Mesenchymal stem cell (in vitro differentiated cells and primary cell): ENCODE measurements at regions not wholly inside any gene's neighbourhood (a gene's known extent, or its start where the extent isn't known, plus 50 kb on each side); places are given as distances from the start of the nearest gene placed in this dataset.

Source experiments
- DNase-seq: peaks from one replicate; pipeline ENCODE4 v3.0.0-alpha.2; 2013
- H2AFZ ChIP-seq: one replicate; pipeline ENCODE4 v1.6.1; 2013; ENCODE audit warnings: low read depth, mild to moderate bottlenecking, control low read depth, inconsistent platforms, low read length, moderate library complexity
- H2AK5ac ChIP-seq: 2 replicates; pipeline ENCODE4 v1.6.1; 2013; ENCODE audit warnings: low read length, moderate library complexity, mild to moderate bottlenecking, inconsistent platforms; ENCODE audit not compliant: severe bottlenecking
- H2BK120ac ChIP-seq: one replicate; pipeline ENCODE4 v1.6.1; 2013; ENCODE audit warnings: low read depth, mild to moderate bottlenecking, inconsistent platforms, low read length, moderate library complexity
- H2BK12ac ChIP-seq, 2 experiments: one replicate each; pipeline ENCODE4 v1.6.1; 2013; ENCODE audit warnings: inconsistent platforms in 2 of 2, low read length in 2 of 2, mild to moderate bottlenecking in 2 of 2, moderate library complexity in 2 of 2, control low read depth in 1 of 2
- H2BK15ac ChIP-seq: one replicate; pipeline ENCODE4 v1.6.1; 2013; ENCODE audit warnings: mild to moderate bottlenecking, low read depth, inconsistent platforms; ENCODE audit not compliant: poor library complexity, severe bottlenecking
- H2BK5ac ChIP-seq: 2 replicates; pipeline ENCODE4 v1.6.1; 2013; ENCODE audit warnings: low read depth, mild to moderate bottlenecking, low read length, control low read depth, inconsistent platforms; ENCODE audit not compliant: poor library complexity, severe bottlenecking
- H3K14ac ChIP-seq, 2 experiments: one replicate each; pipeline ENCODE4 v1.6.1; 2013; ENCODE audit warnings: inconsistent platforms in 2 of 2, low read length in 2 of 2, control low read depth in 1 of 2, mild to moderate bottlenecking in 1 of 2, moderate library complexity in 1 of 2
- H3K18ac ChIP-seq, 2 experiments: one replicate each; pipeline ENCODE4 v1.6.1; 2013; ENCODE audit warnings: inconsistent platforms in 2 of 2, low read length in 2 of 2, control low read depth in 1 of 2, low read depth in 1 of 2, mild to moderate bottlenecking in 1 of 2
- H3K23ac ChIP-seq, 2 experiments: one replicate each; pipeline ENCODE4 v1.6.1; 2013; ENCODE audit warnings: inconsistent platforms in 2 of 2, low read length in 2 of 2, mild to moderate bottlenecking in 2 of 2, moderate library complexity in 2 of 2, control low read depth in 1 of 2
- H3K27ac ChIP-seq: 2 replicates; pipeline ENCODE4 v1.5.1; 2013; ENCODE audit warnings: mild to moderate bottlenecking, moderate library complexity, low read length, control low read depth, inconsistent platforms; ENCODE audit not compliant: poor library complexity, severe bottlenecking
- H3K27me3 ChIP-seq, 2 experiments: 2 replicates each; pipeline versions ENCODE4 v1.6.1 to v1.7.0; 2013; ENCODE audit warnings: low read length in 2 of 2, mild to moderate bottlenecking in 2 of 2, moderate library complexity in 2 of 2, control low read depth in 1 of 2, inconsistent platforms in 1 of 2; ENCODE audit not compliant: control insufficient read depth in 1 of 2, insufficient read depth in 1 of 2
- H3K36me3 ChIP-seq, 2 experiments: 2 replicates each; pipeline versions ENCODE4 v1.6.1 to v1.7.0; 2013; ENCODE audit warnings: low read length in 2 of 2, control low read depth in 1 of 2, inconsistent platforms in 1 of 2, low read depth in 1 of 2, mild to moderate bottlenecking in 1 of 2; ENCODE audit not compliant: insufficient read depth in 2 of 2, control insufficient read depth in 1 of 2
- H3K4ac ChIP-seq, 2 experiments: one replicate each; pipeline ENCODE4 v1.6.1; 2013; ENCODE audit warnings: inconsistent platforms in 2 of 2, low read length in 2 of 2, mild to moderate bottlenecking in 2 of 2, moderate library complexity in 2 of 2, control low read depth in 1 of 2, low read depth in 1 of 2
- H3K4me1 ChIP-seq: 2 replicates; pipeline ENCODE4 v1.6.1; 2013; ENCODE audit warnings: low read depth, low read length, control low read depth; ENCODE audit not compliant: control insufficient read depth, insufficient read depth
- H3K4me2 ChIP-seq: 2 replicates; pipeline ENCODE4 v1.6.1; 2013; ENCODE audit warnings: low read length, mild to moderate bottlenecking, inconsistent platforms; ENCODE audit not compliant: poor library complexity, severe bottlenecking
- H3K4me3 ChIP-seq, 2 experiments: 2 replicates each; pipeline versions ENCODE4 v1.5.1 to v1.7.0; 2013; ENCODE audit warnings: low read length in 2 of 2, mild to moderate bottlenecking in 2 of 2, control low read depth in 1 of 2, low read depth in 1 of 2; ENCODE audit not compliant: insufficient read depth in 1 of 2
- H3K79me1 ChIP-seq: replicated peaks from 2 replicates; pipeline ENCODE4 v1.6.1; 2013; ENCODE audit warnings: mild to moderate bottlenecking, control low read depth, low read length, inconsistent platforms; ENCODE audit not compliant: poor library complexity, severe bottlenecking
- H3K9ac ChIP-seq: 2 replicates; pipeline ENCODE4 v1.7.0; 2013; ENCODE audit warnings: mild to moderate bottlenecking, low read length, moderate library complexity
- H3K9me3 ChIP-seq: 2 replicates; pipeline ENCODE4 v1.7.0; 2013; ENCODE audit warnings: mild to moderate bottlenecking, low read length; ENCODE audit not compliant: control insufficient read depth
- H4K8ac ChIP-seq: one replicate; pipeline ENCODE4 v1.6.1; 2013; ENCODE audit warnings: inconsistent platforms, mild to moderate bottlenecking, low read length, moderate library complexity
- H4K91ac ChIP-seq: one replicate; pipeline ENCODE4 v1.6.1; 2013; ENCODE audit warnings: mild to moderate bottlenecking, low read length, inconsistent platforms
- WGBS: methylation state at CpG from one replicate; pipeline ENCODE4 v1.1.7; 2013; ENCODE audit warnings: mixed read lengths; 5-methylcytosine and 5-hydroxymethylcytosine counted together

GRCh38 chr2:39913648-39914461 lies 134.8 kb upstream of the THUMPD2 start:
- Histone ChIP-seq H2BK15ac (no peak overlapping the region), H3K79me1 (no peaks in the 10 kb centered on the region), H3K9me3 (no peaks in the 10 kb centered on the region), H3K4me1 (no peaks in the 10 kb centered on the region), H3K4me3 (no peak overlapping the region), H3K4ac (no peak overlapping the region), H2BK12ac (no peak overlapping the region), H2AK5ac (no peak overlapping the region), H3K14ac (no peak overlapping the region), H3K27ac (no peak overlapping the region), H2AFZ (no peak overlapping the region), H3K23ac (no peak overlapping the region), H4K91ac (no peak overlapping the region), H4K8ac (no peak overlapping the region), H3K36me3 (no peaks in the 10 kb centered on the region), H2BK5ac (no peak overlapping the region), H2BK120ac (no peak overlapping the region), H3K18ac (peak overlapping the region in 1 of 2 experiments; percentile 10), H3K4me2 (no peak overlapping the region), H3K27me3 (peaks cover 0 to 7% of the 10 kb centered on the region in 2 experiments), H3K9ac (no peak overlapping the region)
- peak; percentile 75 for DNase-seq
- WGBS, result 37% methylated on average over 2 of the region's 5 CpGs

GRCh38 chr2:39902103-39902502 lies 123.0 kb upstream of the THUMPD2 start:
- H2AK5ac ChIP-seq, result no peak overlapping the region
- H3K27ac ChIP-seq, result no peak overlapping the region
- no peak overlapping the region for H3K4ac ChIP-seq
- no peak overlapping the region for H2BK12ac ChIP-seq
- no peak overlapping the region for H2AFZ ChIP-seq
- H3K4me3 ChIP-seq, result no peak overlapping the region
- no peak overlapping the region for H2BK15ac ChIP-seq
- H2BK120ac ChIP-seq, result no peak overlapping the region
- no peak overlapping the region for H3K18ac ChIP-seq
- H3K23ac ChIP-seq, result no peak overlapping the region
- H4K8ac ChIP-seq, result no peak overlapping the region
- H3K9ac ChIP-seq, result no peak overlapping the region
- no peaks in the 10 kb centered on the region for H3K79me1 ChIP-seq
- peak; percentile 64 for DNase-seq
- H3K14ac ChIP-seq, result no peak overlapping the region
- peaks cover 6% of the 10 kb centered on the region for H3K9me3 ChIP-seq
- no peak overlapping the region for H2BK5ac ChIP-seq
- no peaks in the 10 kb centered on the region for H3K36me3 ChIP-seq
- H3K27me3 ChIP-seq, result no peaks in the 10 kb centered on the region
- H3K4me1 ChIP-seq, result no peaks in the 10 kb centered on the region
- no peak overlapping the region for H4K91ac ChIP-seq
- no peak overlapping the region for H3K4me2 ChIP-seq

DNA sequence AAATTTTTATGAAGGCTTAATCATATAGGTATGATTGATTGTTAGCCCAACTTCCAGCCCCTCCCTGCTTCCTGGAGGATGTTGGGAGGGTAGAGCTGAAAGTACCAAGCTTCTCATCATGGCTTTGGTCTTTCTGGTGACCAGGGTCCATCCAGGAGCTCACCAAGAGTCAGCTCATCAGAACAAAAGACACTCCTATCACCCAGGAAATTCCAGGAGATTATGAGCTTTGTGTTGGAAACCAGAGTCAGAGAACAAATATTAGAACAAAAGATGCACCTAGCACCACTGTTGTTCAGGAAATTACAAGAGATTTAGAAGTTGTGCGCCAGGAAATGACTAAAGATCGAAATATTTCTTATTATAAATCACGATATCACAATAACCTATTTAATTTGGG lies 119.9 kb upstream of the THUMPD2 start:
- no peak for DNase-seq
- H2BK15ac ChIP-seq, result no peak overlapping the region
- H3K4me2 ChIP-seq, result no peak overlapping the region
- no peak overlapping the region for H3K27ac ChIP-seq
- no peak overlapping the region for H2AFZ ChIP-seq
- H2AK5ac ChIP-seq, result no peak overlapping the region
- no peak overlapping the region for H3K4me3 ChIP-seq
- peaks cover 6% of the 10 kb centered on the region for H3K9me3 ChIP-seq
- H3K4me1 ChIP-seq, result no peaks in the 10 kb centered on the region
- H3K9ac ChIP-seq, result no peak overlapping the region
- no peaks in the 10 kb centered on the region for H3K79me1 ChIP-seq
- H3K4ac ChIP-seq, result no peak overlapping the region
- no peak overlapping the region for H3K18ac ChIP-seq
- no peak overlapping the region for H2BK120ac ChIP-seq
- 85% methylated on average over 2 of the region's 3 CpGs for WGBS
- H3K36me3 ChIP-seq, result no peaks in the 10 kb centered on the region
- no peak overlapping the region for H2BK12ac ChIP-seq
- no peak overlapping the region for H4K91ac ChIP-seq
- H2BK5ac ChIP-seq, result no peak overlapping the region
- no peaks in the 10 kb centered on the region for H3K27me3 ChIP-seq
- H3K23ac ChIP-seq, result no peak overlapping the region
- no peak overlapping the region for H3K14ac ChIP-seq
- H4K8ac ChIP-seq, result no peak overlapping the region

GRCh38 chr2:39897273-39897672 lies 118.2 kb upstream of the THUMPD2 start:
- no peaks in the 10 kb centered on the region for H3K36me3 ChIP-seq
- H3K14ac ChIP-seq, result no peak overlapping the region
- no peak for DNase-seq
- no peak overlapping the region for H3K4ac ChIP-seq
- H3K4me3 ChIP-seq, result no peak overlapping the region
- H4K91ac ChIP-seq, result no peak overlapping the region
- no peak overlapping the region for H3K27ac ChIP-seq
- H3K9ac ChIP-seq, result no peak overlapping the region
- H3K4me2 ChIP-seq, result no peak overlapping the region
- H3K79me1 ChIP-seq, result no peaks in the 10 kb centered on the region
- H3K9me3 ChIP-seq, result peaks cover 6% of the 10 kb centered on the region
- H2AK5ac ChIP-seq, result no peak overlapping the region
- no peak overlapping the region for H4K8ac ChIP-seq
- H2BK15ac ChIP-seq, result no peak overlapping the region
- H3K4me1 ChIP-seq, result no peaks in the 10 kb centered on the region
- WGBS, result no CpG with 5 or more reads among the region's 5 CpGs
- no peaks in the 10 kb centered on the region for H3K27me3 ChIP-seq
- H2BK12ac ChIP-seq, result no peak overlapping the region
- H3K18ac ChIP-seq, result no peak overlapping the region
- H2AFZ ChIP-seq, result no peak overlapping the region
- no peak overlapping the region for H2BK120ac ChIP-seq
- no peak overlapping the region for H2BK5ac ChIP-seq
- no peak overlapping the region for H3K23ac ChIP-seq
